ENCODE measurements at regions not wholly inside any gene's neighbourhood (a gene's known extent, or its start where the extent isn't known, plus 50 kb on each side); places are given as distances from the start of the nearest gene placed in this dataset.

- no peak for DNase-seq
Measured at GRCh38 chr2:29974086-29974485, 52.7 kb upstream of the ALK start.

GRCh38 chr2:29977284-29977683, 55.9 kb upstream of the ALK start:
- no peak for DNase-seq

- DNase-seq: no peak
Measured at GRCh38 chr2:29981402-29981801, 60.0 kb upstream of the ALK start.

GRCh38 chr2:29983308-29983707, 61.9 kb upstream of the ALK start:
- DNase-seq: no peak

GRCh38 chr2:29987146-29987545, 65.8 kb upstream of the ALK start:
- DNase-seq: no peak

- DNase-seq: no peak
Measured at GRCh38 chr2:29990129-29990528, 68.7 kb upstream of the ALK start.

GRCh38 chr2:29991086-29991485, 69.7 kb upstream of the ALK start:
- no peak for DNase-seq

GRCh38 chr2:29995241-29995640, 73.9 kb upstream of the ALK start:
- DNase-seq: no peak

- DNase-seq: no peak
Measured at GRCh38 chr2:30003128-30003527, 81.7 kb upstream of the ALK start.

- DNase-seq: no peak
Measured at GRCh38 chr2:30022444-30023071, 101.2 kb upstream of the ALK start.

- no peak for DNase-seq
Measured at GRCh38 chr2:30024281-30024680, 102.9 kb upstream of the ALK start.

- peak; percentile 34 for DNase-seq
Measured at GRCh38 chr2:30026091-30027055, 105.0 kb upstream of the ALK start.

- no peak for DNase-seq
Measured at GRCh38 chr2:30029804-30030203, 108.4 kb upstream of the ALK start.

GRCh38 chr2:30030361-30030760, 109.0 kb upstream of the ALK start:
- DNase-seq: no peak

GRCh38 chr2:30031184-30031583, 109.8 kb upstream of the ALK start:
- DNase-seq: no peak

- DNase-seq: no peak
Measured at GRCh38 chr2:30034052-30034775, 112.6 kb upstream of the YPEL5 start.

GRCh38 chr2:30037016-30037415, 109.8 kb upstream of the YPEL5 start:
- no peak for DNase-seq

- no peak for DNase-seq
Measured at GRCh38 chr2:30038419-30038818, 108.4 kb upstream of the YPEL5 start.

- DNase-seq: no peak
Measured at GRCh38 chr2:30039101-30039500, 107.7 kb upstream of the YPEL5 start.

GRCh38 chr2:30040147-30040546, 106.7 kb upstream of the YPEL5 start:
- DNase-seq: no peak

- DNase-seq: no peak
Measured at GRCh38 chr2:30041884-30042283, 104.9 kb upstream of the YPEL5 start.

GRCh38 chr2:30046396-30046795, 100.4 kb upstream of the YPEL5 start:
- no peak for DNase-seq

- no peak for DNase-seq
Measured at GRCh38 chr2:30046979-30047378, 99.8 kb upstream of the YPEL5 start.

Measured in hindlimb muscle (tissue), 1 donor.